ENCODE measurements at regions not wholly inside any gene's neighbourhood (a gene's known extent, or its start where the extent isn't known, plus 50 kb on each side); places are given as distances from the start of the nearest gene placed in this dataset.

GRCh38 chr21:38054334-38054733 is 138.1 kb upstream of the KCNJ6 start:
- WGBS, 2 donors: 83 to 84% methylated on average over 4 of the region's 4 CpGs
- no peaks in the 10 kb centered on the region for H3K4me1 ChIP-seq
- H3K9me3 ChIP-seq: no peaks in the 10 kb centered on the region
- H3K27me3 ChIP-seq: no peaks in the 10 kb centered on the region
- ATAC-seq (ENCODE audit: low FRiP score in 2 of 2) (no peak), DNase-seq (no peak)
- H3K4me3 ChIP-seq: no peak overlapping the region
- H3K36me3 ChIP-seq: no peaks in the 10 kb centered on the region
- no peak overlapping the region for H3K27ac ChIP-seq
- TF ChIP-seq POLR2AphosphoS5 (IDR thresholded peaks at IDR 0.05) (no peak), EP300 (IDR thresholded peaks at IDR 0.05) (no peak), CTCF (IDR thresholded peaks at IDR 0.05) (no peak), POLR2A (IDR thresholded peaks at IDR 0.05) (no peak)

- Histone ChIP-seq H3K9me3 (no peaks in the 10 kb centered on the region), H3K4me3 (no peak overlapping the region), H3K4me1 (no peaks in the 10 kb centered on the region), H3K27ac (no peak overlapping the region), H3K36me3 (no peaks in the 10 kb centered on the region), H3K27me3 (no peaks in the 10 kb centered on the region)
- WGBS, 2 donors: 70 to 90% methylated on average over 1 of the region's 1 CpG
- ATAC-seq (ENCODE audit: low FRiP score in 2 of 2) (no peak), DNase-seq (no peak)
- no peak for TF ChIP-seq POLR2A (IDR thresholded peaks at IDR 0.05)
- no peak for TF ChIP-seq CTCF (IDR thresholded peaks at IDR 0.05)
- no peak for TF ChIP-seq POLR2AphosphoS5 (IDR thresholded peaks at IDR 0.05)
- no peak for TF ChIP-seq EP300 (IDR thresholded peaks at IDR 0.05)
Observed at GRCh38 chr21:38056481-38056880, 140.2 kb upstream of the KCNJ6 start.

GRCh38 chr21:38057626-38058025 is 141.4 kb upstream of the KCNJ6 start:
- TF ChIP-seq POLR2A (IDR thresholded peaks at IDR 0.05) (no peak), EP300 (IDR thresholded peaks at IDR 0.05) (no peak), POLR2AphosphoS5 (IDR thresholded peaks at IDR 0.05) (no peak), CTCF (IDR thresholded peaks at IDR 0.05) (no peak)
- Histone ChIP-seq H3K9me3 (no peaks in the 10 kb centered on the region), H3K4me3 (no peak overlapping the region), H3K36me3 (no peaks in the 10 kb centered on the region), H3K4me1 (no peaks in the 10 kb centered on the region), H3K27me3 (no peaks in the 10 kb centered on the region), H3K27ac (no peak overlapping the region)
- ATAC-seq (ENCODE audit: low FRiP score in 2 of 2) (no peak), DNase-seq (no peak)
- WGBS, 2 donors: 93 to 100% methylated on average over 1 of the region's 1 CpG

- Histone ChIP-seq H3K27ac (no peak overlapping the region), H3K9me3 (no peaks in the 10 kb centered on the region), H3K4me1 (no peaks in the 10 kb centered on the region), H3K36me3 (no peaks in the 10 kb centered on the region), H3K27me3 (no peaks in the 10 kb centered on the region), H3K4me3 (no peak overlapping the region)
- DNase-seq (no peak), ATAC-seq (ENCODE audit: low FRiP score in 2 of 2) (no peak)
- WGBS, 2 donors: 83 to 89% methylated on average over 1 of the region's 1 CpG
- TF ChIP-seq POLR2A (IDR thresholded peaks at IDR 0.05): no peak
- TF ChIP-seq POLR2AphosphoS5 (IDR thresholded peaks at IDR 0.05): no peak
- no peak for TF ChIP-seq EP300 (IDR thresholded peaks at IDR 0.05)
- TF ChIP-seq CTCF (IDR thresholded peaks at IDR 0.05): no peak
Observed at GRCh38 chr21:38060533-38060932, 144.3 kb upstream of the KCNJ6 start.

GRCh38 chr21:38067086-38067739 is 151.0 kb upstream of the KCNJ6 start:
- Histone ChIP-seq H3K9me3 (no peaks in the 10 kb centered on the region), H3K36me3 (no peaks in the 10 kb centered on the region), H3K4me1 (no peaks in the 10 kb centered on the region), H3K4me3 (no peak overlapping the region), H3K27me3 (no peaks in the 10 kb centered on the region), H3K27ac (no peak overlapping the region)
- ATAC-seq (ENCODE audit: low FRiP score in 2 of 2): no peak
- WGBS, 2 donors: 70 to 77% methylated on average over 3 of the region's 3 CpGs
- TF ChIP-seq POLR2AphosphoS5 (IDR thresholded peaks at IDR 0.05): no peak
- TF ChIP-seq EP300 (IDR thresholded peaks at IDR 0.05): no peak
- no peak for TF ChIP-seq CTCF (IDR thresholded peaks at IDR 0.05)
- no peak for TF ChIP-seq POLR2A (IDR thresholded peaks at IDR 0.05)
- no peak for DNase-seq
